ENCODE measurements at regions not wholly inside any gene's neighbourhood (a gene's known extent, or its start where the extent isn't known, plus 50 kb on each side); places are given as distances from the start of the nearest gene placed in this dataset.

DNA sequence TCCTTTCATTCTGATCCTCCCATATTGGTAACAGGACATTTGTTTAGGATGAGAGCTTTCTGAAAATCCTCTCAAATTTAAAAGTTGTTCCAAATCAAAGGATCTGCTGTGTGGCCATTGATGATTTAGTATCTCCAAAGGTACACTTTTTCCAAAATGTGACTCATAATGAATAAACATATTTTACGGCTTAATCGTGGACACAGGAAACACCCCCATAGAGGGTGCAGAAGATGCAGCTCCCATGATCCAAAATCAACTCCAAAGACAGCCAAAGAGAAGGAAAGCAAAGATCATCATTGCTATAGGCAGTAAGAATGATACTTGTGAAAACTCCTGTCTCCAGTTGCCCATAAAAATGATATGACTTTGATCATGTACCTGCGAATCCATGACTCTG is 239.7 kb downstream of the PIK3R1 start:
- peak; percentile 63 for DNase-seq

DNA sequence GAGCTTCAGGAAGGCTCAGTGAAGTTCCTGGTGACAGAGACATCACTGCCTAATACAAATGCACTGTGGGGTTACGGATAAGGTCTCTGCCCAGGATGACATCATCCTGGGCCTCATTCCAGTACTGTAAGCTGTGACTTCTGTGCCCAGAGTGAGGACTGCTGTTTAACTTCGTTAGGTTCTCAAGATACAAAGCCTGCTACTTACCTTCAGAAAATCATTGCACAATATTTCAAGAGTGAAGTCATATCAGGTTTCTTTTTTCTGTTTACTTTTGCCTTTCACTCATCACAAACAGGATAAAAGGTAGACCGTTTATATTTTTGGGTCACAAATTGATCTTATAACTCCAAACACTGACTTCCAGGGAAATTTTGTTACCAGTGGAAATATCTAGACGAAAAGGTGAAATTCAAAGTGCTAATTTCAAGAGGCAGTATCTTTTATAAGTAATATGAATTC is 241.2 kb downstream of the PIK3R1 start:
- peak; percentile 83 for DNase-seq

GRCh38 chr5:68457285-68457684 is 241.7 kb downstream of the PIK3R1 start:
- no peak for DNase-seq

- no peak for DNase-seq
These were observed 243.0 kb downstream of the PIK3R1 start for GRCh38 chr5:68458416-68459021.

- no peak for DNase-seq
These were observed 243.7 kb downstream of the PIK3R1 start for GRCh38 chr5:68459093-68459809.

DNA sequence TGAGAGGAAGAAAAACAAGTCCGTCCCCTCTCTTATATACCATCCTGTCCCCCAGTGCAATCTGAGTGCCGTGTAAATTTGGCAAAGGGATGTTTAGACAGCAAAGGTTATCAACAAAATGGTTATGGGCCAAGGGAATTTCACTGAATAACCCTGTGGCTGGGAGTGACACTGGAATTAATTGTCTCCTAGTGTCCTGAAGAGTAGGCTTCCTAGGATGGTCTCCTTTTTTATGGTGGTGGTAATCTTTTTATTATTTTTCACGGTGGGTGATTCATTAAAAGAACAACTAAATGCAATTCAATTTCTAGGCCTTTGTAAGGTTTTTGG is 244.2 kb downstream of the PIK3R1 start:
- no peak for DNase-seq

- DNase-seq = peak; percentile 65
These were observed 244.7 kb downstream of the PIK3R1 start for GRCh38 chr5:68460147-68460798.

DNA sequence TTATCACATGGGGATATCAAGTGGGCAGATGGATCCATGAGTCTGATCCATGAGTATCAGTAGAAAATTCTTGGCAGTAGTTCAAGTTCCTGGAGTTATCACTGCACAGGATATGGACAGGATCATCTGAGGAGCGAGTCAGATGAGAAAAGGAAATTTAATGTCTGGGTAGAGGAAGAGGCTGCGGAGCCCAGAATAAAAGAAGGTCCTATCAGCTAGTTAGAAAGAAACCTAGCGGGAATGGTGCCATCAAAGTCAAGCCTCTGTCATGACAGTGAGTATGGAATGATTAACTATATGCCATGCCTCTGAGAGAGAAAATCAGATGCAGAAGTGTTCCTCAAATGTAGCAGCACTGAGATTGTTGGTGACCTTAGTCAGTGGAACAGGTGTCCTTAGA is 248.1 kb downstream of the PIK3R1 start:
- no peak for DNase-seq

DNA sequence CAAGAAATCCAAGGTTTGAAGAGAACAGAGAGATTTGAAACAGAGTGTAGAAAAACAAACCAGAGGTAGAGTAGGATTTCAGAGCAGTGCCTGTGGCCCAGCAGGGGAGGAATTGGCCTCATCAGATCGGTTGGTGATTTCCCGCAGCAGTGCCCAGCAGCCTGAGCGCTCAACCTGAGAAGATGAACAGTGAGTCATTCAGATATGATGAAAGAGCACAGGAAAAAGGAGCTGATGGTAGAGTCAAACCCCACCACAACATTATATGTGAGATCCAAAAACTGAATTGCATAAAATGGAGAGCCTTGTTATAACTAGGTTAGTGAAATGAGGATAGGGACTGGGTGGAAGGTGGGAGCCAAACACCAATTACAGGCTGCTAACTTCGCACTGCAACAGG is 248.9 kb downstream of the PIK3R1 start:
- DNase-seq = peak; percentile 41

GRCh38 chr5:68465133-68465532 is 249.6 kb downstream of the PIK3R1 start:
- DNase-seq = no peak

DNA sequence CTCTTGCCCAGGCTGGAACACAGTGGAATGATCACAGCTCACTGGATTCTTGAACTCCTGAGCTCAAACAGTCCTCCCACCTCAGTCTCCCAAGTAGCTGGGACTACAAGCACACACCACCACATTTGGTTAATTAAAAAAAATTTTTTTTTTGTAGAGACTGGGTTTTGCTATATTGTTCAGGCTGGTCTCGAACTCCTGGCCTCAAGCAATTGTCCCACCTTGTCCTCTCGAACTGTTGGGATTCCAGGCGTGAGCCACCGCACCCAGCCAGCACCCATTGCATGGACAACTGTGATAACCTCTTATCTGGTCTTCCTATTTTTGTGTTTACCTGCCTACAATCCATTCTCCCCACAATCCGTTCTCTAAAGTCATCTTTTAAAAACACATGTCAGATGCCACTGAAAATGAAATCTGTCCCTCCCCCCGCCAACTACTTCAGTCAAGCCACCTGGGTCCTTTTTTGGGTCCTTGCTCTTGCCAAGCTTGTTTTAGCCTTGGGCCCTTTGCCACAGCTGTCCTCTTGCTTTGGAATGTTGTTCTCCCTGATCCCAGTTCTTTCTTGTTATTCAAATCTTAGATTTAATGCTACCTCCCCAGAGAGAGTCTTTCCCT is 250.5 kb downstream of the PIK3R1 start:
- no peak for DNase-seq

DNA sequence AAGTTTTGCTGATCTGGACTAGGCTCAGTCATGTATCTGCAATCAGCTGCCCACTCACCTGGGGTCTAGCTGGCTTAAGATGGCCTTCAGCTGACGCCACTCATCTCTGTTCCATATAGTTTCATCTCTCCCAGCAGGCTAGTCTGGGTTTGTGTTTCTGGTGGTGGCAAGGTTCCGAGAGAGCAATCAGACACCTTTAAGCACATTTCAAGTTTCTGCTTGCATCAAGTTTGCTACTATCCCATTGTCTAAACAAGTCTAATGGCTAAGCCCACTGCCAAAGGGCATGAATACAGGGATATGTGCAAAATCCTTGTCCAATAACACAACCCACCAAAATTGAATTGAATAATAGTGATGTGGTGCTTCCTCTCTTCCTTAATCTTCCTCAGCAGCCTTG is 251.7 kb downstream of the PIK3R1 start:
- no peak for DNase-seq

DNA sequence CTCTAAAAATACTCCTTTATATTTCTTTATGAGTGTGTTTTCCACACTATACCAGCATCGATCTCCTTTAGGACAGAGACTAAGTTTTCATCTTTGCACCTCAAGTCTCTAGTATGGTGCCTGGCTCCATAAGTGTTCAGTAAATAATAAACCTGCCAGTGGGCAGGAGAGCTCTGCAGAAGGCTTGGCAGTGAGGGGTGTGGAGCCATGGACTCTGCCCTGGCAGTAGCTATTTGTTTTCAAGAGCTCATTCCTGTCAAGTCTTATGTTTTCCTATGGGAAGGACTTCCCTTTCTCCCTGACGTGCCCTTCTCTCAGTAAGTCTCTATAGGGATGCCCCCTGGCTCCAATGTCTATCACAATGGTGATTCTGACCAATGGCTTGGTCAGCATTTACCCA is 252.2 kb downstream of the PIK3R1 start:
- DNase-seq = no peak

- DNase-seq = no peak
These were observed 252.8 kb downstream of the PIK3R1 start for GRCh38 chr5:68468322-68468721.

DNA sequence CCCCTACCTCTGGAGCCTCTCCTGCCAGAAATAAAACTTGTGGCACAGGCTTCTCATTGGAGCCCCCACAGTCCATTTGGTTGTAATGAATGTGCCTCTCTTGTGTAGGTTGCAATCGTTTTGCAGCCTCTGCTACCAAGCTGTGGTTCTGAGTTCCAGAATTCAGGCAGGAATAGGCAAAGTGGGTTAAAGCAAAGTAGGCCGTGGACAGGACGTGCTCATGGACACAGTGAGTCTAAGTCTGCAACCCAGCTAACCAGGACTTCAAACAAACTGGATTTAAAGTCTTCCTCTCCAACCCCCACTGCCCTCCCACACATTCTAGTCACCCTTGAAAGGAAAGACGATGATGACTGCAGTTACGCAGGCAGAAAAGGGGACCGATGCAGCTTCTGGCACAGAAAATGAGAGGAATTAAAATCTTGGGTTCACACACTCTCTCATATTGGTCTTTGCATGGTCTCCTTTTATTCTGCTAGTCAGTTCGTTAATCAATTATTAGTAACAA is 260.0 kb downstream of the PIK3R1 start:
- no peak for DNase-seq

DNA sequence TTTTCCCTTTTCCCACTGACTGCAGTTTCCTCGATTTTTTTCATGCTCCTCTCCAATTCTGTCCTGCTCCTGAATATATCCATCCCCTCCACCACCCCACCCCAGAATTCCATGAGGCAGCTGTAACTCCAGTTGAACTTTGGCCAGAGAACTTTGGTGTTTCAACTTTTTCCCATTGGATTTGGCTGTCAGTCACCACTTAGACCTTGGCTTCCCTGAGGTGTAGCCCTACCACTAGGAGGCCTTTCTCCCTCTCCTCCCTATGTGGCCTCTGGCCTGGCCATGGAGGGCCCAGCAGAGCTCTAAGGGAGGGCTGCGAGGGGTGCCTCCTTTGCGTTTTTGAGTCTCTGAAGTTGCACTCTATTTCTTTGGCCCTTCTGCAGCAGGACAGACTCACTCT is 261.3 kb downstream of the PIK3R1 start:
- DNase-seq = no peak

GRCh38 chr5:68478301-68479095 is 262.9 kb downstream of the PIK3R1 start:
- peak; percentile 49 for DNase-seq

DNA sequence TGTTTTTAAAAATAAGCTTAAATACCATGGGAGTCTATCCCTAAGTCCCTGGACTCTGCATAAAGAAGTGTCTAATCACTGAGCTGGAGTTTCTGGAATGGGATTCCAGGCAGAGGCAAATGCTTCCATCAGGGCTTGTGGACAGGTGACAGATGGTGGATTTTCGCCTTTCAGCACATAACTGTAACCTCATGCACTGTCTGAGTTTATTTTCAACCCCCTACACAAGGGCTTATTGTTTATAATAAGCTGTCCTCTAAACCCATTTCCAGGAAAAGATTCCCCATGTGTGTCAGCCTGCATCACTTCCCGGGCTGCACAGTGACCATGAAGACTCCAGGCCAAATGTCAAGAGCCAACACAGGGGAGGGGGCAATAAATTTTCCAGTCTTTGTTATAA is 264.0 kb downstream of the PIK3R1 start:
- no peak for DNase-seq

DNA sequence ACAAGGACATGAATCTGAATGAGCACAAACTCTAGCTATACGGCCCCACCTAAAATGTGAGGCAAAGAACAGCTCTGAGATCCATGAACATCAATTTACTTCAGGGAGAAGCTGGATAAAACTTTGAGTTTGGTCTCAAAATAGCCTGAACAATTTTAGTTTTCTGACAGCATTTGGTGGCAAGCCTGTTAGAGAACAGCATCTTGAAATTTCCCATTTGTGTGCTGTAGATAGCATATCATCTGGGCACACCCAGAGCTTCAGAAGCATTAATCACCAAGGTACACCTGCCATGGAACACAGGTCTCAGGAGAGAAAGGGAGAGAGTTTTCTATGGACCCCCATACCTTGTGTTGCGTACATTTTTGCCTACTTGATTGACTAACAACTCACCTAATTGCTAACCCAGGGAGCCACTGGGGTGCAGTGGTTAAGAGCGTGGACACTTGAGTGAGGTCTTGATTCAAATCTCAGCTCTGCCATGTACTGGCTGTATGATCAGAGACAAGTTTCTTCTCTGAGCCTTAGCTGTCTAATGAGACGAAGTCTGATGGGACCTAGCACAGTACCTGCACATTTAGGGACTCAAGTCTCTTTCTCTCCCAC is 264.9 kb downstream of the PIK3R1 start:
- DNase-seq = no peak

- no peak for DNase-seq
These were observed 266.6 kb downstream of the PIK3R1 start for GRCh38 chr5:68482199-68482598.

GRCh38 chr5:68484307-68485068 is 268.9 kb downstream of the PIK3R1 start:
- peak; percentile 62 for DNase-seq

DNA sequence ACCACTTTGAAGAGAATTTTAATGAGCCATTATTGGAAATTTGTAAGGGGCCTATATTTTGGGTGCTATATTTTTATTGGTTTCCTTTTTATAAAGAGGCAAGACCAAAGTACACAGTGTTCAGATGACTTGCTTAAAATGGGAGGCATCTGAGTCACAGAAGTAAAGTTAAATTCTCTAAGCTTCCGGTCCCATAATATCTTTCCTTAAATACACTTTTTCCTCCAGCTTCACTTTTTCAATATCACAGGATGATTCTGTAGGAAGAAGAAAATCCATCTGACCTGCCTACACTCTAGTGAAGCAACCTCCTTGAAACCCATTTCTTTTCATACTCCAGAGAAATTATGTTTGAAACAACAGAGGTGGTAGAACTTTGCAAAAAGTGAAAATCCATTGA is 274.0 kb downstream of the PIK3R1 start:
- DNase-seq = no peak

All from EL (cell line).